ENCODE measurements at regions not wholly inside any gene's neighbourhood (a gene's known extent, or its start where the extent isn't known, plus 50 kb on each side); places are given as distances from the start of the nearest gene placed in this dataset.

DNA sequence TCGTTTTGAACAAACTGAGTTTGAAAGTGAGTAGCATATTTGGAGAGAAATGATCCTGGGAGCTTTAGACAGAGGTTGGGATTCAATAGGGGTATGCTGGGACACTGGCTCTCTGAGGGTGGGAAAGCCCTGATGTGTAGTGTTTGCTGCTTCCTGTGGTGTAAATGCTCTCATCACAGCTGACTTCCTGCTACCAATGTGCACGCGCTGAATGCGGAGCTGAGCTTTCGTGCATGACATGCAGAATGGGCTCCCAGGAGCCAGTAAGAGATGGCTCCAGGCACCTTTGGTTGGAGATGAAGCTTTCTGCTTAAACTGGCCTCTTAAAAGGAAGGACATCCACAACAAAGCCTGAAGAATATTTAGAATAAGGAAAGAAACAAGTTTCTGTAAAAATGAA lies 224.1 kb upstream of the CCDC150 start:
- no peaks in the 10 kb centered on the region for H3F3A ChIP-seq (replicated peaks; ENCODE audit: low read depth)
- no peaks in the 10 kb centered on the region; the same call in 1 of the 2 replicates for H4K20me1 ChIP-seq (replicated peaks; ENCODE audit: insufficient read depth)
- no peaks in the 10 kb centered on the region for H3K4me1 ChIP-seq (ENCODE audit: insufficient read depth)
- DNase-seq (ENCODE audit: low spot score), result no peak
- H3K27ac ChIP-seq (ENCODE audit: low read depth), result no peak overlapping the region
- H3K79me2 ChIP-seq (replicated peaks; ENCODE audit: insufficient read depth), result no peaks in the 10 kb centered on the region
- Mint-ChIP-seq H3K27me3 (ENCODE audit: insufficient read depth, low read depth, poor library complexity) (peaks cover 2% of the 10 kb centered on the region), H3K36me3 (ENCODE audit: low read depth) (no peaks in the 10 kb centered on the region), H3K4me3 (no peak overlapping the region), H3K4me1 (no peaks in the 10 kb centered on the region), H3K9me3 (no peaks in the 10 kb centered on the region), H3K27ac (no peak overlapping the region)
- H3K4me2 ChIP-seq, result no peak overlapping the region
- H3K36me3 ChIP-seq (ENCODE audit: insufficient read depth), result no peaks in the 10 kb centered on the region
- no peak for ATAC-seq
- TF ChIP-seq, protein P1, sequence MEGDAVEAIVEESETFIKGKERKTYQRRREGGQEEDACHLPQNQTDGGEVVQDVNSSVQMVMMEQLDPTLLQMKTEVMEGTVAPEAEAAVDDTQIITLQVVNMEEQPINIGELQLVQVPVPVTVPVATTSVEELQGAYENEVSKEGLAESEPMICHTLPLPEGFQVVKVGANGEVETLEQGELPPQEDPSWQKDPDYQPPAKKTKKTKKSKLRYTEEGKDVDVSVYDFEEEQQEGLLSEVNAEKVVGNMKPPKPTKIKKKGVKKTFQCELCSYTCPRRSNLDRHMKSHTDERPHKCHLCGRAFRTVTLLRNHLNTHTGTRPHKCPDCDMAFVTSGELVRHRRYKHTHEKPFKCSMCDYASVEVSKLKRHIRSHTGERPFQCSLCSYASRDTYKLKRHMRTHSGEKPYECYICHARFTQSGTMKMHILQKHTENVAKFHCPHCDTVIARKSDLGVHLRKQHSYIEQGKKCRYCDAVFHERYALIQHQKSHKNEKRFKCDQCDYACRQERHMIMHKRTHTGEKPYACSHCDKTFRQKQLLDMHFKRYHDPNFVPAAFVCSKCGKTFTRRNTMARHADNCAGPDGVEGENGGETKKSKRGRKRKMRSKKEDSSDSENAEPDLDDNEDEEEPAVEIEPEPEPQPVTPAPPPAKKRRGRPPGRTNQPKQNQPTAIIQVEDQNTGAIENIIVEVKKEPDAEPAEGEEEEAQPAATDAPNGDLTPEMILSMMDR (conservative IDR thresholded peaks at IDR 0.05; ENCODE audit: low read depth in 2 of 2), result no peak
- no peak for TF ChIP-seq EZH2phosphoT487 (IDR thresholded peaks at IDR 0.05; ENCODE audit: unreplicated experiment)
- TF ChIP-seq ZNF331 (CRISPR knock-in tag; IDR thresholded peaks at IDR 0.05; ENCODE audit: low read depth), result no peak
- TF ChIP-seq, protein P2, sequence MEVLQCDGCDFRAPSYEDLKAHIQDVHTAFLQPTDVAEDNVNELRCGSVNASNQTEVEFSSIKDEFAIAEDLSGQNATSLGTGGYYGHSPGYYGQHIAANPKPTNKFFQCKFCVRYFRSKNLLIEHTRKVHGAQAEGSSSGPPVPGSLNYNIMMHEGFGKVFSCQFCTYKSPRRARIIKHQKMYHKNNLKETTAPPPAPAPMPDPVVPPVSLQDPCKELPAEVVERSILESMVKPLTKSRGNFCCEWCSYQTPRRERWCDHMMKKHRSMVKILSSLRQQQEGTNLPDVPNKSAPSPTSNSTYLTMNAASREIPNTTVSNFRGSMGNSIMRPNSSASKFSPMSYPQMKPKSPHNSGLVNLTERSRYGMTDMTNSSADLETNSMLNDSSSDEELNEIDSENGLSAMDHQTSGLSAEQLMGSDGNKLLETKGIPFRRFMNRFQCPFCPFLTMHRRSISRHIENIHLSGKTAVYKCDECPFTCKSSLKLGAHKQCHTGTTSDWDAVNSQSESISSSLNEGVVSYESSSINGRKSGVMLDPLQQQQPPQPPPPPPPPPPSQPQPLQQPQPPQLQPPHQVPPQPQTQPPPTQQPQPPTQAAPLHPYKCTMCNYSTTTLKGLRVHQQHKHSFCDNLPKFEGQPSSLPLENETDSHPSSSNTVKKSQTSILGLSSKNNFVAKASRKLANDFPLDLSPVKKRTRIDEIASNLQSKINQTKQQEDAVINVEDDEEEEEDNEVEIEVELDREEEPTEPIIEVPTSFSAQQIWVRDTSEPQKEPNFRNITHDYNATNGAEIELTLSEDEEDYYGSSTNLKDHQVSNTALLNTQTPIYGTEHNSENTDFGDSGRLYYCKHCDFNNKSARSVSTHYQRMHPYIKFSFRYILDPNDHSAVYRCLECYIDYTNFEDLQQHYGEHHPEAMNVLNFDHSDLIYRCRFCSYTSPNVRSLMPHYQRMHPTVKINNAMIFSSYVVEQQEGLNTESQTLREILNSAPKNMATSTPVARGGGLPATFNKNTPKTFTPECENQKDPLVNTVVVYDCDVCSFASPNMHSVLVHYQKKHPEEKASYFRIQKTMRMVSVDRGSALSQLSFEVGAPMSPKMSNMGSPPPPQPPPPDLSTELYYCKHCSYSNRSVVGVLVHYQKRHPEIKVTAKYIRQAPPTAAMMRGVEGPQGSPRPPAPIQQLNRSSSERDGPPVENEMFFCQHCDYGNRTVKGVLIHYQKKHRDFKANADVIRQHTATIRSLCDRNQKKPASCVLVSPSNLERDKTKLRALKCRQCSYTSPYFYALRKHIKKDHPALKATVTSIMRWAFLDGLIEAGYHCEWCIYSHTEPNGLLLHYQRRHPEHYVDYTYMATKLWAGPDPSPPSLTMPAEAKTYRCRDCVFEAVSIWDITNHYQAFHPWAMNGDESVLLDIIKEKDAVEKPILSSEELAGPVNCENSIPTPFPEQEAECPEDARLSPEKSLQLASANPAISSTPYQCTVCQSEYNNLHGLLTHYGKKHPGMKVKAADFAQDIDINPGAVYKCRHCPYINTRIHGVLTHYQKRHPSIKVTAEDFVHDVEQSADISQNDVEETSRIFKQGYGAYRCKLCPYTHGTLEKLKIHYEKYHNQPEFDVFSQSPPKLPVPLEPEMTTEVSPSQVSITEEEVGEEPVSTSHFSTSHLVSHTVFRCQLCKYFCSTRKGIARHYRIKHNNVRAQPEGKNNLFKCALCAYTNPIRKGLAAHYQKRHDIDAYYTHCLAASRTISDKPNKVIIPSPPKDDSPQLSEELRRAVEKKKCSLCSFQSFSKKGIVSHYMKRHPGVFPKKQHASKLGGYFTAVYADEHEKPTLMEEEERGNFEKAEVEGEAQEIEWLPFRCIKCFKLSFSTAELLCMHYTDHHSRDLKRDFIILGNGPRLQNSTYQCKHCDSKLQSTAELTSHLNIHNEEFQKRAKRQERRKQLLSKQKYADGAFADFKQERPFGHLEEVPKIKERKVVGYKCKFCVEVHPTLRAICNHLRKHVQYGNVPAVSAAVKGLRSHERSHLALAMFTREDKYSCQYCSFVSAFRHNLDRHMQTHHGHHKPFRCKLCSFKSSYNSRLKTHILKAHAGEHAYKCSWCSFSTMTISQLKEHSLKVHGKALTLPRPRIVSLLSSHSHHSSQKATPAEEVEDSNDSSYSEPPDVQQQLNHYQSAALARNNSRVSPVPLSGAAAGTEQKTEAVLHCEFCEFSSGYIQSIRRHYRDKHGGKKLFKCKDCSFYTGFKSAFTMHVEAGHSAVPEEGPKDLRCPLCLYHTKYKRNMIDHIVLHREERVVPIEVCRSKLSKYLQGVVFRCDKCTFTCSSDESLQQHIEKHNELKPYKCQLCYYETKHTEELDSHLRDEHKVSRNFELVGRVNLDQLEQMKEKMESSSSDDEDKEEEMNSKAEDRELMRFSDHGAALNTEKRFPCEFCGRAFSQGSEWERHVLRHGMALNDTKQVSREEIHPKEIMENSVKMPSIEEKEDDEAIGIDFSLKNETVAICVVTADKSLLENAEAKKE (CRISPR knock-in tag; IDR thresholded peaks at IDR 0.05), result no peak
- no peak for TF ChIP-seq STAT1 (IDR thresholded peaks at IDR 0.05; ENCODE audit: unreplicated experiment)
- TF ChIP-seq EZH2 (IDR thresholded peaks at IDR 0.05; ENCODE audit: low read depth, unreplicated experiment), result no peak
- H2AFZ ChIP-seq, result no peak overlapping the region
- no peaks in the 10 kb centered on the region for H3K27me3 ChIP-seq (ENCODE audit: insufficient read depth)
- H3K9me2 ChIP-seq (ENCODE audit: insufficient read depth), result no peaks in the 10 kb centered on the region
- H3K4me3 ChIP-seq, result no peak overlapping the region

Data from GM23338 (cell line).